K562 (cell line): ENCODE measurements at regions not wholly inside any gene's neighbourhood (a gene's known extent, or its start where the extent isn't known, plus 50 kb on each side); places are given as distances from the start of the nearest gene placed in this dataset.

ENCODE experiments used
- BCOR ChIP-seq: fragments of 450-650 bp; IDR thresholded peaks from 2 replicates; pipeline ENCODE4 v1.6.1; 2016
- CBX2 ChIP-seq: fragments of 200-600 bp; sonication (generic); IDR thresholded peaks from one replicate; pipeline ENCODE4 v1.6.1; 2012; ENCODE audit warnings: mild to moderate bottlenecking, low read length, inconsistent platforms; ENCODE audit not compliant: insufficient read depth, poor library complexity, severe bottlenecking
- CREM ChIP-seq: IDR thresholded peaks from 2 replicates; pipeline ENCODE4 v1.6.1; 2014; ENCODE audit warnings: antibody characterized with exemption, low read depth
- CTCFL ChIP-seq: IDR thresholded peaks from 2 replicates; pipeline ENCODE4 v1.6.1; 2011; ENCODE audit warnings: borderline replicate concordance, low read depth, mild to moderate bottlenecking, moderate library complexity, low read length; ENCODE audit not compliant: insufficient read depth, poor library complexity, severe bottlenecking
- CXXC5 ChIP-seq: fragments of 250-450 bp; sonication (Bioruptor Pico); IDR thresholded peaks from 2 replicates; pipeline ENCODE4 v1.8.0; 2022; ENCODE audit warnings: inconsistent platforms, mild to moderate bottlenecking, moderate library complexity
- EGR1 ChIP-seq: fragments of 450-650 bp; conservative IDR thresholded peaks from 2 replicates; pipeline ENCODE4 v1.6.1; 2017; ENCODE audit warnings: mild to moderate bottlenecking
- HDAC6 ChIP-seq: IDR thresholded peaks from 2 replicates; pipeline ENCODE4 v1.6.1; 2012; ENCODE audit warnings: low read depth, mild to moderate bottlenecking, control low read depth, inconsistent platforms, low read length, moderate library complexity
- KAT2B ChIP-seq: IDR thresholded peaks from one replicate; pipeline ENCODE4 v1.6.1; 2012; ENCODE audit warnings: low read depth, mild to moderate bottlenecking, control low read depth, inconsistent platforms, low read length, moderate library complexity
- KDM4B ChIP-seq, 2 experiments: fragments of 450-650 bp in 1 of 2; sonication (generic) in 1 of 2; IDR thresholded peaks; 2 replicates each; pipeline ENCODE4 v1.6.1; 2016 to 2017; ENCODE audit warnings: borderline replicate concordance in 2 of 2, antibody characterized with exemption in 1 of 2, low read depth in 1 of 2, mild to moderate bottlenecking in 1 of 2
- KLF16 ChIP-seq: IDR thresholded peaks from 2 replicates; pipeline ENCODE4 v1.6.1; 2016; ENCODE audit warnings: antibody characterized with exemption
- MTF1 ChIP-seq: fragments of 250-450 bp; sonication (Bioruptor Pico); IDR thresholded peaks from 2 replicates; pipeline ENCODE4 v1.9.0; 2021; ENCODE audit warnings: moderate library complexity, mild to moderate bottlenecking, inconsistent platforms, borderline replicate concordance
- SIN3A ChIP-seq, 2 experiments: fragments of 150-350 bp in 1 of 2; IDR thresholded peaks; 2 replicates each; pipeline ENCODE4 v1.6.1; 2011 to 2016; ENCODE audit warnings: borderline replicate concordance in 2 of 2, low read depth in 2 of 2, low read length in 2 of 2, mild to moderate bottlenecking in 2 of 2, moderate library complexity in 2 of 2; ENCODE audit not compliant: control insufficient read depth in 1 of 2
- SMARCA4 ChIP-seq: fragments of 450-650 bp; IDR thresholded peaks from 2 replicates; pipeline ENCODE4 v1.6.1; 2016
- SPI1 ChIP-seq: IDR thresholded peaks from 2 replicates; pipeline ENCODE4 v1.6.1; 2011; ENCODE audit warnings: low read depth, low read length, control low read depth, borderline replicate concordance
- STAT6 ChIP-seq: sonication (generic); formaldehyde crosslinking; IDR thresholded peaks from 2 replicates; pipeline ENCODE4 v1.8.1; 2023; ENCODE audit warnings: mild to moderate bottlenecking, missing genetic modification reagents
- TCF7L2 ChIP-seq: fragments of 150-350 bp; IDR thresholded peaks from 2 replicates; pipeline ENCODE4 v1.6.1; 2016; ENCODE audit warnings: low read depth, mild to moderate bottlenecking, low read length, moderate library complexity
- TFE3 ChIP-seq: fragments of 450-650 bp; formaldehyde crosslinking; IDR thresholded peaks from 2 replicates; pipeline ENCODE4 v1.4.0; 2020; ENCODE audit warnings: mild to moderate bottlenecking, mixed read lengths
- XRCC5 ChIP-seq: fragments of 200-400 bp; formaldehyde crosslinking; IDR thresholded peaks from 2 replicates; pipeline ENCODE4 v1.6.1; 2017; ENCODE audit warnings: low read depth, mild to moderate bottlenecking, low read length
- ZNF143 ChIP-seq: sonication (generic); formaldehyde crosslinking; IDR thresholded peaks from 2 replicates; pipeline ENCODE4 v1.9.0; 2022; ENCODE audit warnings: mild to moderate bottlenecking, missing genetic modification reagents
- ZNF165 ChIP-seq: fragments of 250-450 bp; sonication (Bioruptor Pico); IDR thresholded peaks from 2 replicates; pipeline ENCODE4 v1.4.0; 2020; ENCODE audit warnings: borderline replicate concordance
- ZNF3 ChIP-seq: fragments of 250-450 bp; sonication (Bioruptor Pico); IDR thresholded peaks from 2 replicates; pipeline ENCODE4 v1.5.0; 2021; ENCODE audit warnings: mild to moderate bottlenecking, moderate library complexity

- TF ChIP-seq STAT6 (no peak), KAT2B (no peak), XRCC5 (no peak), CTCFL (peak; percentile 2), TFE3 (CRISPR knock-in tag) (no peak), KDM4B (IDR thresholded peaks at IDR 0.05; ENCODE audit: borderline replicate concordance in 2 of 2, low read depth in 1 of 2) (no peak; a peak in 1 of 4 replicates), CBX2 (no peak), SMARCA4 (no peak), ZNF143 (CRISPR knock-in tag) (no peak), EGR1 (no peak), BCOR (peak; percentile 44; the same call in 1 of the 2 replicates), MTF1 (CRISPR knock-in tag) (no peak), HDAC6 (no peak), CREM (peak; percentile 52; the same call in 1 of the 2 replicates), KLF16 (0 out of 2 replicates have a peak, but pooled peaks have one; percentile 7), SPI1 (no peak), CXXC5 (CRISPR knock-in tag) (no peak), ZNF3 (CRISPR knock-in tag) (no peak), SIN3A (IDR thresholded peaks at IDR 0.05; ENCODE audit: borderline replicate concordance in 2 of 2, control insufficient read depth in 1 of 2, low read depth in 2 of 2, low read length in 2 of 2) (no peak), ZNF165 (CRISPR knock-in tag) (no peak), TCF7L2 (no peak)
These were observed 71.0 kb upstream of the CSF3R start (continued) for GRCh38 chr1:36553591-36554322.
